ENCODE measurements at regions not wholly inside any gene's neighbourhood (a gene's known extent, or its start where the extent isn't known, plus 50 kb on each side); places are given as distances from the start of the nearest gene placed in this dataset.
"Not testable (repeated sequence)": the region's sequence is repeated elsewhere in the genome, so short reads cannot be mapped to it uniquely, and the experiment has no call there.

- Mint-ChIP-seq H3K27me3 (ENCODE audit: low read depth) (peaks cover 31% of the 10 kb centered on the region), H3K36me3 (ENCODE audit: insufficient read depth) (no peaks in the 10 kb centered on the region), H3K4me1 (ENCODE audit: low read depth) (no peaks in the 10 kb centered on the region), H3K4me3 (no peak overlapping the region), H3K9me3 (no peaks in the 10 kb centered on the region)
- ATAC-seq (no peak), DNase-seq (no peak)
Observed at GRCh38 chr13:44049081-44049945, 169.6 kb downstream of the LACC1 start.

GRCh38 chr13:44050450-44051063 is 170.9 kb downstream of the LACC1 start:
- Mint-ChIP-seq H3K4me3 (no peak overlapping the region), H3K27me3 (ENCODE audit: low read depth) (peaks cover 30% of the 10 kb centered on the region), H3K9me3 (no peaks in the 10 kb centered on the region), H3K4me1 (ENCODE audit: low read depth) (peaks cover 1% of the 10 kb centered on the region), H3K36me3 (ENCODE audit: insufficient read depth) (no peaks in the 10 kb centered on the region)
- ATAC-seq (no peak), DNase-seq (no peak)

DNA sequence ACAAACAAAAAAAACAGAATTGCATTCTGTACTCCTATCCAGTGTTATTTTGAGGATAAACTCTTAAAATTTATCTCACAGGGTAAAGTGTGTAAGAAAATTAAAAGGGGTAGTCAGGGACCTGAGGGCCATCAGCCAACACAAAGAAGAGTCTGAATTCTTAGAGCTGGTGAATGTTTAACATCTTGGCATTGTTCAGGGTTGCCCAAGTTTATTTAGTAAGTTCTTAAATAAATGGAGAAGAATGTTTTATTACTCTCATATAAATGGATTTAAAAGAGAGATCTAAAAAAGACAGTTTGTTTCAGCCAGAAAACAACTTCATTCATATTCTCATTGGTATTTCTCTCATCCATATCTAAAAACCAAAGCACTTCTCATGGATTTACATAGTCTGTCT is 171.7 kb downstream of the LACC1 start:
- Mint-ChIP-seq H3K9me3 (no peaks in the 10 kb centered on the region), H3K4me3 (no peak overlapping the region), H3K36me3 (ENCODE audit: insufficient read depth) (no peaks in the 10 kb centered on the region), H3K4me1 (ENCODE audit: low read depth) (peaks cover 1% of the 10 kb centered on the region), H3K27me3 (ENCODE audit: low read depth) (peaks cover 29% of the 10 kb centered on the region)
- no peak for DNase-seq
- ATAC-seq, result no peak

DNA sequence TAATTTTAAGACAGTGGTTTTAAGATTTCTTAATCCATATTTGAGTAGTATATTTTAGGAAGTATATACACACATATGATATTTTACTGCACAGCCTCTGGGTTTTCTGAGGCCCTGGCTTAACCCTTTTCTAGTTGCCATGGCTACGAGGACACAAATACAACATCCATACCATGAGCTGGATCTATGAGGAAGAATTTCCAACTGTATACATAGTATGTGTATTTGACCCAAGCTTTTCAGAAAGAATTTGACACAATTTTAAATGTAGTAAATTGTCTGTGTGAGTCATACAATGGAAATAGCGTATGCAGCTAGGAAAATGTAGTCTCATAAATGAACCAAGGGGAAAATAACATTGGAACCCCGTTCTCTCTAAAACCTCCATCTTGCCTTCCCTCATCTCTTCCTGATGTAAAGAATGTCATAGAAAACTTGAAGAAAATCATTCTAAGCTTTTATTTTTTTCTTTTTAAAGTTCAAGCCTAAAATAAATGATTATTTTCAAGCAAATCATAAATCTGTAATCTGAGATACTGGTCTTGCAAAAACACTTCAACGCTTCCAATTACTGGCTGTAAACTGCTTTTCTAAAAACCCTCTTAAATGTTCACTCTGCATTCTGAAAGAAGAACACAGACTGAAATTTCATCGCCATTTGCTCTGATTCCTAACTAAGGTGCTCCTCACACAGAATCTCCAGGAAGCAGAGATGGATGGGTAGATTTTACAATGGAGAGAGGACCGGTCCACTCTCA is 172.4 kb downstream of the LACC1 start:
- Mint-ChIP-seq H3K9me3 (no peaks in the 10 kb centered on the region), H3K27me3 (ENCODE audit: low read depth) (peaks cover 28% of the 10 kb centered on the region), H3K4me3 (no peak overlapping the region), H3K4me1 (ENCODE audit: low read depth) (peaks cover 1% of the 10 kb centered on the region), H3K36me3 (ENCODE audit: insufficient read depth) (no peaks in the 10 kb centered on the region)
- DNase-seq (no peak), ATAC-seq (no peak)

DNA sequence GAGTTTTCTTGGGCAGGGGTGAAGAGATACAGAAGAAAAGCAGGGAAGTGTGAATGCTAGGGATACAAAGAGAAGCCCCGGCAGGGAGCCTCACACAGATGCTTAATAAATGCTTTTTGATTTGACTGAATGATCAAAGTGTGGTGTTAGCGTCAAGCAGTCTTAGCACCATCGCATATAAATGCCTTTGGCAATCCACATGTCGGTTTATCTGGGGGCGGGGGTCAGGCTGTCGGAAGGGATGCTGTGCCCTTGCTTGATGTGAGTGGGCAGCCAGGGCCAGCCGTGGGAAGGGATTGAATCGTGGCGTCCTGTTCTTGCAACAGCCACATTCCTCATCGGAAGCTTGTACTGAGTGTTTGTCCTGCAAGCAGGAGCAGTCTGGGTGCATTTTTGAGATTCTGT is 173.1 kb downstream of the LACC1 start:
- H3K4me3 Mint-ChIP-seq, result no peak overlapping the region
- H3K9me3 Mint-ChIP-seq, result no peaks in the 10 kb centered on the region
- DNase-seq (no peak), ATAC-seq (no peak)
- peaks cover 29% of the 10 kb centered on the region for H3K27me3 Mint-ChIP-seq (ENCODE audit: low read depth)
- peaks cover 1% of the 10 kb centered on the region for H3K4me1 Mint-ChIP-seq (ENCODE audit: low read depth)
- no peaks in the 10 kb centered on the region for H3K36me3 Mint-ChIP-seq (ENCODE audit: insufficient read depth)

DNA sequence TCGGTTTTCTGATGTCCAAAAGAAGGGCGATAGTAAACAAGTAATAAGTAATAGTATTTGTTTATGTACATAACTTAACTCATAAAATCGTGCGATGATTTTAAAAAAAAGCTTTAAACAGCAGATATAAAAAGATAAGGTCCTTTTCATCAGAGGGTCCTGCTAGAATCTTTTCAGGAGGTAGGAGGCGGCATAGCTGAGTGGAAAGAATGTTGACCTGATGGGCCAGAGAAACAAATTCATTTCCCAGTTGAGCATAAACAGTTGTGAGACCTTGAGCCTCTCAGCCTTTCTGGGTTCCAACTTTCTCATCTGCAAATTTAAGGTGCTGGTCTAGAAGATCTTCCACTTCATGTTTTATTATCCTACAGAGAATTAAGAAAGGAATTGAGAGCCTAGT is 173.5 kb downstream of the LACC1 start:
- Mint-ChIP-seq H3K9me3 (no peaks in the 10 kb centered on the region), H3K4me3 (no peak overlapping the region), H3K36me3 (ENCODE audit: insufficient read depth) (no peaks in the 10 kb centered on the region), H3K27me3 (ENCODE audit: low read depth) (peaks cover 31% of the 10 kb centered on the region), H3K4me1 (ENCODE audit: low read depth) (peaks cover 1% of the 10 kb centered on the region)
- ATAC-seq (no peak), DNase-seq (no peak)

DNA sequence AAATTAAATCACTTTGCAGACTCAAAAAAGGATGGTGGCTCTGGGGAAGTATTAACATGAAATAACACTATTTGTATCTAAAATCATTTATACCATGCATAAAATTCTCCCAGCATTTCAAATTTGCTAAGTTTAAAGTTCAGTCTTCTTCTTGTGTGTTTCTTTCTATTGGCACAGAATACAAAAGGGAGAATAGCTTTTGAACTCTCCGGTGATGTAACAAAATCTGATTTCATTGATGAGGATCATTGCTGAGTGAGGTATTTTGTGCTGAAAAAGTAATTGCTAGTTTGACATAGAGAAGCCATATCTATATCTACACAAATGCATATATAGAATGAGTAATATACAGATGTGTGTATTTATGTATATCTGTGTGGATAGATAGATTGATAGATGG is 174.8 kb downstream of the LACC1 start:
- no peaks in the 10 kb centered on the region for H3K9me3 Mint-ChIP-seq
- no peaks in the 10 kb centered on the region for H3K36me3 Mint-ChIP-seq (ENCODE audit: insufficient read depth)
- no peak for DNase-seq
- H3K27me3 Mint-ChIP-seq (ENCODE audit: low read depth), result peaks cover 24% of the 10 kb centered on the region
- ATAC-seq, result no peak
- peaks cover 1% of the 10 kb centered on the region for H3K4me1 Mint-ChIP-seq (ENCODE audit: low read depth)
- H3K4me3 Mint-ChIP-seq, result no peak overlapping the region

DNA sequence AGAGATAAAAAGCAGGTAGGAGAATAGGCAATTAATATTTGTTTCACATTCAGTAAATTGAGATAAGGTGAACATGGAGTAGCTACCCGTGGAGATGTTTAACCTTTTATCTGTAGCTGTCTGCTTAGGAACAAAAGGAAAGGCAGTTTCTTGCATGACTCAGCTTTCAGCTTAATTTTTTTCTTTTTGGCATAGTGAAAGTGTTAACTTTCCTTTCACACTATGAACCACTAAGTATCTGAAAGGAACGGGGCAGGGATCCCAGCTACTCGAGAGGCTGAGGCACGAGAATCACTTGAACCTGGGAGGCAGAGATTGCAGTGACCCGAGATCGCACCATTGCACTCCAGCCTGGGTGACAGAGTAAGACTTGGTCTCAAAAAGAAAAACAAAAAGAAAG is 176.0 kb downstream of the LACC1 start:
- not testable (repeated sequence) for H3K36me3 Mint-ChIP-seq (ENCODE audit: insufficient read depth); H3K4me3 Mint-ChIP-seq; H3K4me1 Mint-ChIP-seq (ENCODE audit: low read depth); DNase-seq; H3K9me3 Mint-ChIP-seq
- peak; percentile 41 to 58 for ATAC-seq
- peaks cover 24% of the 10 kb centered on the region for H3K27me3 Mint-ChIP-seq (ENCODE audit: low read depth)

- H3K4me1 Mint-ChIP-seq (ENCODE audit: low read depth), result peaks cover 1% of the 10 kb centered on the region
- no peak overlapping the region for H3K4me3 Mint-ChIP-seq
- no peaks in the 10 kb centered on the region for H3K36me3 Mint-ChIP-seq (ENCODE audit: insufficient read depth)
- no peaks in the 10 kb centered on the region for H3K9me3 Mint-ChIP-seq
- ATAC-seq (no peak), DNase-seq (no peak)
- H3K27me3 Mint-ChIP-seq (ENCODE audit: low read depth), result peaks cover 19% of the 10 kb centered on the region
Observed at GRCh38 chr13:44058067-44058466, 178.4 kb downstream of the LACC1 start.

DNA sequence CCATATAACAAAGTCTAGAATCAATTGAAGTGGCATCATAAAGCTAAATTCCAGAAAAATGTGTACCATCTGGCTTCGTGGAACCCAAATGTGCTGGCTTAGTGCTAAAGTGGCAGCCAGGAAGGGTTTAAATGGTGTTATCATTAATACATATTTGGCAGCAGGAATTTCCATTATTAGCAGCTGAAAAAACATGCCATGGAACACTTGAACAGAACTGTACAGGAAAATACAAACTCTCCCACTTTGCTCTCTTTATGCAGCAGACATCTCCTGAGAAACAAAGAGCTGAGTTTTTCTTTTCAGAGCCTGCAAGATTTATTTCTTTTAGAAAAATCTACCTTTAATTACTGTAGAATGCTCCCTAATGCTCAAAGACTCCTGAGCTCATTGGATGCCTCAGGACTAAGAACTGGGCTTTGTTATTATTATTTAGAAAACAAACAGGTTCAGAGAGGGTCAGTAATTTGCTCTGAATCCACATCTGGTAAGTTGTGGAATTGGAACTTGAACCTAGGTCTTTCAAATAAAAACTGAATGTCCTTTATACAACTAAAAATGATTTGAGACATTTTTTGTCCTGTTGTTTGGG is 179.0 kb downstream of the LACC1 start:
- no peak overlapping the region for H3K4me3 Mint-ChIP-seq
- peaks cover 1% of the 10 kb centered on the region for H3K4me1 Mint-ChIP-seq (ENCODE audit: low read depth)
- ATAC-seq (no peak), DNase-seq (no peak)
- no peaks in the 10 kb centered on the region for H3K36me3 Mint-ChIP-seq (ENCODE audit: insufficient read depth)
- no peaks in the 10 kb centered on the region for H3K9me3 Mint-ChIP-seq
- H3K27me3 Mint-ChIP-seq (ENCODE audit: low read depth), result peaks cover 19% of the 10 kb centered on the region

DNA sequence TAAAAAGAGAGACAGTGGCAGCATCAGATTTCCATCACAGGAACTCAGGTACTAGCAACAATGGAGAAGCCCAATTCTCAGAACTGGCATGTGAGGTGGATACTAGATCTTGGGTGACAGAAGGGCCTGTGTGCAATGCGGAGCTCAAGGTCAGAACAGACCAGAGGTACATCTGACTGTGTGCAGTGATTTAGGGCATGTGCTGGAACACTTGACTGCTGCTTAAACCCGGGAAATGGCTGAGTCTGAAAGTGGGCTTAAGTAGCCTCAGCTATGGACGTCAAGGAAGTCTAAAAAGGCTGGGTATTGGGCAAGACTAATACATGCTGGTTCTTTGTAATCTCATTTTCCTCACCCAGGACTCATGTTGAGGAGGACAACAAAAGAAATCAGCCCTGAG is 182.2 kb downstream of the LACC1 start:
- no peaks in the 10 kb centered on the region for H3K36me3 Mint-ChIP-seq (ENCODE audit: insufficient read depth)
- no peak for DNase-seq
- no peaks in the 10 kb centered on the region for H3K9me3 Mint-ChIP-seq
- peaks cover 12% of the 10 kb centered on the region for H3K27me3 Mint-ChIP-seq (ENCODE audit: low read depth)
- no peaks in the 10 kb centered on the region for H3K4me1 Mint-ChIP-seq (ENCODE audit: low read depth)
- no peak overlapping the region for H3K4me3 Mint-ChIP-seq
- no peak for ATAC-seq

- Mint-ChIP-seq H3K27me3 (ENCODE audit: low read depth) (peaks cover 10% of the 10 kb centered on the region), H3K36me3 (ENCODE audit: insufficient read depth) (no peaks in the 10 kb centered on the region), H3K4me3 (no peak overlapping the region), H3K4me1 (ENCODE audit: low read depth) (no peaks in the 10 kb centered on the region), H3K9me3 (no peaks in the 10 kb centered on the region)
- DNase-seq (no peak), ATAC-seq (no peak)
Observed at GRCh38 chr13:44063467-44063866, 183.8 kb downstream of the LACC1 start.

- Mint-ChIP-seq H3K4me1 (ENCODE audit: low read depth) (no peaks in the 10 kb centered on the region), H3K36me3 (ENCODE audit: insufficient read depth) (no peaks in the 10 kb centered on the region), H3K27me3 (ENCODE audit: low read depth) (peaks cover 10% of the 10 kb centered on the region), H3K4me3 (no peak overlapping the region), H3K9me3 (no peaks in the 10 kb centered on the region)
- no peak for DNase-seq
- ATAC-seq, result no peak
Observed at GRCh38 chr13:44063881-44064280, 184.2 kb downstream of the LACC1 start.

DNA sequence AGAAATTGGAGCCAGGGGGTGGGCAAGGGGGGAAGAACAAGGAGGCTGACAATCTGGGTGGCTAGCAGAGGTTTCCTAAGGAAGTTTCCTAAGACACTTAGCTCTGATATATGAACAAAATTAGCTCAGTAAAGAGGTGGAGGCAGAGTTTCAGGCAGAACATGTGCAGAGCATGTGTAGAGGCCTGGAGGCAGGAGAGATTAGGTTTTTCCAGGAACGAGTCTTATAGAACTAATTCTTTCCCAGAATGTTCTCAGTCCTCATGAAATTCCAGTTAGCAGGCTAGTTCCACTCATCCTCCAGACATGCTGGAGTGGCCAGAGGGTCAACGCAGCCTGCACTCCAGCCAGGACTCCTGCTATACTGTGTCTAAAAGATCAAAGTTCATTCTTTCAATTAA is 184.7 kb downstream of the LACC1 start:
- Mint-ChIP-seq H3K36me3 (ENCODE audit: insufficient read depth) (no peaks in the 10 kb centered on the region), H3K4me1 (ENCODE audit: low read depth) (no peaks in the 10 kb centered on the region), H3K4me3 (no peak overlapping the region), H3K27me3 (ENCODE audit: low read depth) (peaks cover 10% of the 10 kb centered on the region), H3K9me3 (no peaks in the 10 kb centered on the region)
- no peak for DNase-seq
- no peak for ATAC-seq

Measured in activated T-cell treated with anti-CD3 and anti-CD28 coated beads, Interleukin-2, amount 50 U/mL, for 4 hours (primary cell).